ENCODE measurements at regions not wholly inside any gene's neighbourhood (a gene's known extent, or its start where the extent isn't known, plus 50 kb on each side); places are given as distances from the start of the nearest gene placed in this dataset.

DNA sequence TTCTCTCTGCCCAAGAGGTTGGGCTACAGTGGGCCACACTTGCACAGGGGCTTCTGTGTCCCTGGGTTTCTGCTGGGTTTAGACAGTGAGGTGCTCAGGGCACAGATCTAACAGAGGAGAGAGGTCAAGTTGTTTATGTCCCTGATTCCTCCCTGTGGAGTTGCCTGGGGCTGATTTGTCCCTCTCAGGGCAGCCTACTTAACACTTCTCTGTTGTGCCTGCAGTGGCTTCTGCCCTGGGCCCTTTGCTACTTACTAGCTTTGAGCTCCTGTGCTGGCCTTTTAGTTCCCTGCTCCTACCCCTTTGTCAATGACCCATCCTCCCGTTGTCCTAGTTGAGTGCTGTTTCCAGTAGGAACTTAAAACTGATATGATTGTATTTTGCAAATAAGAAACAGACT lies 114.0 kb upstream of the RGMA start:
- no peak for TF ChIP-seq CTCF (conservative IDR thresholded peaks at IDR 0.05; ENCODE audit: low read depth, low read length)
- no peak overlapping the region for H3K4me3 ChIP-seq (ENCODE audit: low read depth, low read length)
- no peak for DNase-seq (ENCODE audit: low read depth)

- no peak for TF ChIP-seq CTCF (conservative IDR thresholded peaks at IDR 0.05; ENCODE audit: low read depth, low read length)
- DNase-seq (ENCODE audit: low read depth), result no peak
- no peak overlapping the region for H3K4me3 ChIP-seq (ENCODE audit: low read depth, low read length)
Measured at GRCh38 chr15:93202405-93202804, 113.4 kb upstream of the RGMA start.

- no peak for DNase-seq (ENCODE audit: low read depth)
- no peak for TF ChIP-seq CTCF (conservative IDR thresholded peaks at IDR 0.05; ENCODE audit: low read depth, low read length)
- no peak overlapping the region for H3K4me3 ChIP-seq (ENCODE audit: low read depth, low read length)
Measured at GRCh38 chr15:93201940-93202339, 112.9 kb upstream of the RGMA start.

DNA sequence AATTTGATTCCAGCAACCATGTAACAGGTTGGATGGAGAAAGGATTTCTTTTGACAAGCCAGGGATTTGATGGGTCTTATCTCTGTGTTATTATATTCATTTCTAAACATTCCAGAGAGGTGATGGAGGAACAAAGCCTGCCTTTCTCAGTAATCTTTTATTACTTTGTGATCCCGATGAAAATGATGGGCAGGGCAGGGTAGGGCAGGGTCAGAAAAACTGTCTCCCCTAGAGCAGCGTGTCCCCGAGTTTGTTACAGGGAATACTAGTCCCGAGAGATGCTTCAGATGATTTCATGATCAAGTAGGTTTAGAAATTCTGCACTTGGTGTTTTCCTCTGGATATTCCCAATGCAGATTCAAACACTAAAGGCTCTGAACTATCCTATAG lies 111.8 kb upstream of the RGMA start:
- DNase-seq (ENCODE audit: low read depth), result no peak
- no peak overlapping the region for H3K4me3 ChIP-seq (ENCODE audit: low read depth, low read length)
- no peak for TF ChIP-seq CTCF (conservative IDR thresholded peaks at IDR 0.05; ENCODE audit: low read depth, low read length)

DNA sequence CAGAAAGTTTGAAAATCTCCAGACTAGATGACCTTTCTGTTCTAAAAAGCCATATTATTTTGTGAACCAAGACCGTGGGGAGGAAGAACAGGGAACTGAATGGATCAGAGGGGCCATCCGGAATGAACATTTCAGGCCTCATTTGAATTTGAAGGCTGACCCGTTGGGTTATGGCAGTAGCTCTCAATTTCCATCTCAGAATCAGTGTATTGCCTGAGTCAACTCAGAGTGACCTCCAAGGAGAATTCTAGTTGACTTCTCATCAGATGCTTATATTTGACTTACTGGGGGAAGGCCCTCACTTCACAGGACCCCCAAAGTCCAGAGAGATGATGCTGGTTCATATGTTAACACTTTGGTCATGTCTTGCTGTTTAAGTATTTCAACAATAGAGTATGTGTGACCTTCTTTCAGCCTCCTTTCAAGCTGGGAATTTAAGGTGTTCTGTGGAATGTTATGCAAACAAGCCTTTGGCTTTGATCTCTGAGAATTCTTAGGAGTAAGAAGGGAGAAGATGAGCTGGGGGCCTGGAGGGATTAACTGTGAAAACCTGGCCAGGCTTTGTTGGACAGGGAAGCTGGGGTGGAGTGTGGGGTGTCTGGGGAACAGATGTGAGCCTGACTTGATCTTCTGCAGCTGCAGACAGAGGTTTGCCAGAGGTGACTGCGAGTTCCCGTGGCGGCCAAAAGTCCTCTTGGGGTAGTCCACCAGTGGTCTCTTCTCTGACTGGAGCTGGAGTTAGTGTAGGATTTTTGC lies 111.2 kb upstream of the RGMA start:
- TF ChIP-seq CTCF (conservative IDR thresholded peaks at IDR 0.05; ENCODE audit: low read depth, low read length), result no peak
- DNase-seq (ENCODE audit: low read depth), result no peak
- H3K4me3 ChIP-seq (ENCODE audit: low read depth, low read length), result no peak overlapping the region

- TF ChIP-seq CTCF (conservative IDR thresholded peaks at IDR 0.05; ENCODE audit: low read depth, low read length), result no peak
- H3K4me3 ChIP-seq (ENCODE audit: low read depth, low read length), result no peak overlapping the region
- DNase-seq (ENCODE audit: low read depth), result no peak
Measured at GRCh38 chr15:93196135-93196670, 107.2 kb upstream of the RGMA start.

GRCh38 chr15:93195109-93195508 lies 106.1 kb upstream of the RGMA start:
- no peak overlapping the region for H3K4me3 ChIP-seq (ENCODE audit: low read depth, low read length)
- no peak for TF ChIP-seq CTCF (conservative IDR thresholded peaks at IDR 0.05; ENCODE audit: low read depth, low read length)
- no peak for DNase-seq (ENCODE audit: low read depth)

Measured in epithelial cell of proximal tubule (primary cell).